IMR-90 (cell line): ENCODE measurements at regions not wholly inside any gene's neighbourhood (a gene's known extent, or its start where the extent isn't known, plus 50 kb on each side); places are given as distances from the start of the nearest gene placed in this dataset.

Experiments used
- ATAC-seq: fragments of 200-7000 bp; cut with Tn5 transposase; 2 replicates; pipeline ENCODE4 v1.9.1; 2020; ENCODE audit warnings: low read depth, mild to moderate bottlenecking, moderate library complexity
- BruUV-seq: library from RNA; stranded (reverse); fragments of 400-500 nt; replicated peaks from 2 replicates; lab custom pipeline; 2021; lab: Mats Ljungman, UMichigan
- CTCF ChIA-PET: fragments of 300-600 bp; formaldehyde crosslinking; extraction: SDS; loops from one replicate; lab custom pipeline; 2021; ENCODE audit warnings: antibody characterized with exemption; lab: Yijun Ruan, JAX
- POLR2A ChIA-PET: fragments of 300-600 bp; sonication (Branson Sonifier 250); formaldehyde crosslinking; loops from one replicate; lab custom pipeline; 2022; ENCODE audit warnings: antibody characterized with exemption; ENCODE audit not compliant: unreplicated experiment; lab: Charles Lee
- DNase-seq: peaks from one replicate; pipeline ENCODE4 v3.0.0; 2013
- H2AFZ ChIP-seq: replicated peaks from 2 replicates; pipeline ENCODE3; 2013; ENCODE audit warnings: low read length, mild to moderate bottlenecking; ENCODE audit not compliant: poor library complexity
- H2AK5ac ChIP-seq: 2 replicates; pipeline ENCODE4 v1.6.1; 2013; ENCODE audit warnings: low read depth, low read length, inconsistent platforms
- H2AK9ac ChIP-seq: replicated peaks from 2 replicates; pipeline ENCODE3; 2013; ENCODE audit warnings: mild to moderate bottlenecking, low read depth, low read length, moderate library complexity; ENCODE audit not compliant: poor library complexity
- H2BK120ac ChIP-seq: 2 replicates; pipeline ENCODE4 v1.6.1; 2013; ENCODE audit warnings: low read depth, low read length, inconsistent platforms
- H2BK15ac ChIP-seq: 3 replicates; pipeline ENCODE4 v1.6.1; 2013; ENCODE audit warnings: low read depth, low read length, inconsistent platforms
- H2BK20ac ChIP-seq: 2 replicates; pipeline ENCODE4 v1.6.1; 2013; ENCODE audit warnings: low read depth, mild to moderate bottlenecking, inconsistent platforms, low read length, moderate library complexity
- H2BK5ac ChIP-seq: 2 replicates; pipeline ENCODE4 v1.6.1; 2013; ENCODE audit warnings: mild to moderate bottlenecking, low read depth, low read length, inconsistent platforms; ENCODE audit not compliant: poor library complexity, severe bottlenecking
- H3K14ac ChIP-seq: replicated peaks from 2 replicates; pipeline ENCODE4 v1.6.1; 2013; ENCODE audit warnings: low read depth, low read length, inconsistent platforms
- H3K18ac ChIP-seq: 2 replicates; pipeline ENCODE4 v1.6.1; 2013; ENCODE audit warnings: low read depth, low read length, control low read depth
- H3K23ac ChIP-seq: 2 replicates; pipeline ENCODE4 v1.6.1; 2013; ENCODE audit warnings: low read depth, low read length, inconsistent platforms
- H3K27ac ChIP-seq: 2 replicates; pipeline ENCODE4 v1.5.1; 2013; ENCODE audit warnings: mild to moderate bottlenecking, control low read depth, low read length; ENCODE audit not compliant: insufficient read depth
- H3K27me3 ChIP-seq: 2 replicates; pipeline ENCODE4 v1.6.1; 2013; ENCODE audit warnings: low read length; ENCODE audit not compliant: control insufficient read depth, insufficient read depth
- H3K36me3 ChIP-seq: 2 replicates; pipeline ENCODE4 v1.6.1; 2013; ENCODE audit warnings: low read length, mixed read lengths; ENCODE audit not compliant: control insufficient read depth, insufficient read depth
- H3K4ac ChIP-seq: 2 replicates; pipeline ENCODE4 v1.6.1; 2013; ENCODE audit warnings: low read depth, low read length, inconsistent platforms
- H3K4me1 ChIP-seq: 2 replicates; pipeline ENCODE4 v1.6.1; 2013; ENCODE audit warnings: low read length, mixed read lengths; ENCODE audit not compliant: control insufficient read depth, insufficient read depth
- H3K4me2 ChIP-seq: 2 replicates; pipeline ENCODE4 v1.6.1; 2013; ENCODE audit warnings: low read depth, mild to moderate bottlenecking, control low read depth, low read length, moderate library complexity
- H3K4me3 ChIP-seq: 2 replicates; pipeline ENCODE4 v1.5.1; 2013; ENCODE audit warnings: low read depth, mild to moderate bottlenecking, control low read depth, low read length, moderate library complexity; ENCODE audit not compliant: insufficient read depth
- H3K56ac ChIP-seq: 2 replicates; pipeline ENCODE4 v1.6.1; 2013; ENCODE audit warnings: low read length, inconsistent platforms; ENCODE audit not compliant: insufficient read depth; ENCODE audit errors: extremely low read depth
- H3K79me1 ChIP-seq, 2 experiments: 2 replicates each; pipeline ENCODE4 v1.6.1; 2013; ENCODE audit warnings: low read length in 2 of 2, inconsistent platforms in 1 of 2, low read depth in 1 of 2
- H3K9ac ChIP-seq: 2 replicates; pipeline ENCODE4 v1.6.1; 2013; ENCODE audit warnings: low read depth, low read length, control low read depth
- H3K9me1 ChIP-seq: 2 replicates; pipeline ENCODE4 v1.6.1; 2013; ENCODE audit warnings: low read length, inconsistent platforms; ENCODE audit not compliant: insufficient read depth
- H3K9me3 ChIP-seq: 2 replicates; pipeline ENCODE4 v1.6.1; 2013; ENCODE audit warnings: low read length; ENCODE audit not compliant: control insufficient read depth, insufficient read depth
- H4K20me1 ChIP-seq: 2 replicates; pipeline ENCODE4 v1.6.1; 2013; ENCODE audit warnings: low read length, inconsistent platforms; ENCODE audit not compliant: insufficient read depth
- H4K5ac ChIP-seq: 2 replicates; pipeline ENCODE4 v1.6.1; 2013; ENCODE audit warnings: mild to moderate bottlenecking, low read depth, low read length, control low read depth
- H4K8ac ChIP-seq, 2 experiments: 2 replicates each; pipeline ENCODE4 v1.6.1; 2013; ENCODE audit warnings: low read depth in 2 of 2, low read length in 2 of 2, control low read depth in 1 of 2, inconsistent platforms in 1 of 2
- H4K91ac ChIP-seq: 2 replicates; pipeline ENCODE4 v1.6.1; 2013; ENCODE audit warnings: low read depth, low read length, inconsistent platforms; ENCODE audit not compliant: insufficient read depth
- BHLHE40 ChIP-seq: fragments of 150-350 bp; IDR thresholded peaks from 2 replicates; pipeline ENCODE4 v1.6.1; 2016; ENCODE audit warnings: mild to moderate bottlenecking, low read depth, low read length
- CEBPB ChIP-seq: IDR thresholded peaks from 2 replicates; pipeline ENCODE4 v1.6.1; 2012; ENCODE audit warnings: low read depth, low read length, improper control_type of control experiment
- CHD1 ChIP-seq: IDR thresholded peaks from 2 replicates; pipeline ENCODE4 v1.6.1; 2012; ENCODE audit warnings: low read depth, low read length, improper control_type of control experiment
- FOS ChIP-seq: fragments of 150-350 bp; IDR thresholded peaks from 2 replicates; pipeline ENCODE4 v1.6.1; 2016; ENCODE audit warnings: low read depth, low read length
- MAZ ChIP-seq: IDR thresholded peaks from 2 replicates; pipeline ENCODE4 v1.6.1; 2012; ENCODE audit warnings: low read depth, mild to moderate bottlenecking, low read length, improper control_type of control experiment, moderate library complexity, borderline replicate concordance
- MXI1 ChIP-seq: IDR thresholded peaks from 2 replicates; pipeline ENCODE4 v1.6.1; 2012; ENCODE audit warnings: low read depth, mild to moderate bottlenecking, low read length, moderate library complexity, borderline replicate concordance
- POLR2A ChIP-seq: IDR thresholded peaks from 2 replicates; pipeline ENCODE4 v1.6.1; 2012; ENCODE audit warnings: mild to moderate bottlenecking, low read depth, low read length
- RAD21 ChIP-seq: IDR thresholded peaks from 2 replicates; pipeline ENCODE4 v1.6.1; 2012; ENCODE audit warnings: low read length, improper control_type of control experiment
- SMC3 ChIP-seq: fragments of 150-350 bp; IDR thresholded peaks from 2 replicates; pipeline ENCODE4 v1.6.1; 2016; ENCODE audit warnings: low read depth, mild to moderate bottlenecking, antibody characterized with exemption, low read length, moderate library complexity
- WGBS, 2 experiments: methylation state at CpG; one replicate each; pipeline versions ENCODE4 v1.1.5 to v1.1.7; 2013; ENCODE audit warnings: missing lambda C conversion rate in 2 of 2; ENCODE audit not compliant: insufficient read length in 1 of 2; ENCODE audit errors: extremely low coverage in 2 of 2; 5-methylcytosine and 5-hydroxymethylcytosine counted together
- dilution Hi-C: fragments of 300-500 bp; cut with HindIII; formaldehyde crosslinking; loops from one replicate; pipeline ENCODE4 v1.14.3; 2018; ENCODE audit warnings: low sequenced_read_pairs; ENCODE audit not compliant: unreplicated experiment
- in situ Hi-C: fragments of 300-500 bp; cut with MboI; formaldehyde crosslinking; loops from 3 replicates; pipeline ENCODE4 v1.14.3; 2019; ENCODE audit warnings: low sequenced_read_pairs, inconsistent platforms, mixed read lengths
- intact Hi-C: fragments of 100-400 bp; cut with micrococcal nuclease; formaldehyde crosslinking; loops from 2 replicates; pipeline ENCODE4 v1.10.0; 2022

DNA sequence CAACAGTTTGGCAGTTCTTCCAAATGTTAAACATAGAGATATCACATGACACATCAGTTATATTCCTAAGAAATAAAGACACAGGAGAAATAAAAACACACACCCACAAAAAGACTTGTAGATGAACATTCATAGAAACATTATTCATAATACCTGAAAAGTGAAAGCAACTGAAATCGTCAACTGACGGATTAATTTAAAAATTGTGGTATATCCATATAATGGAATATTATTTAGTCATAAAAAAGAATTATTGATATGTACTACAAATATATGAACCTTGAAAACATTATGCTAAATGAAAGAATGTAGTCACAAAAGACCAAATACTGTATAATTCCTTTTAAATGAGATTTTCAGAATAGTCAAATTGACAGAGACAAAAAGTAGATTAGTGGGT is 330.2 kb upstream of the CD180 start:
- ChIA-PET POLR2A (no interaction called here), CTCF (no interaction called here)
- H3K4me3 ChIP-seq, result no peak overlapping the region
- H3K4me1 ChIP-seq, result no peaks in the 10 kb centered on the region
- H2AK9ac ChIP-seq, result no peak overlapping the region
- H2BK5ac ChIP-seq, result no peak overlapping the region
- H4K91ac ChIP-seq, result no peak overlapping the region
- no peaks in the 10 kb centered on the region for H3K36me3 ChIP-seq
- no TSS peak for BruUV-seq
- in situ Hi-C loops (no loop called here), intact Hi-C loops (no loop called here), dilution Hi-C loops (no loop called here)
- H2AFZ ChIP-seq, result no peak overlapping the region
- H4K5ac ChIP-seq, result no peak overlapping the region
- H4K8ac ChIP-seq, result no peak overlapping the region
- no peaks in the 10 kb centered on the region for H3K9me3 ChIP-seq
- no peaks in the 10 kb centered on the region for H4K20me1 ChIP-seq
- no peak overlapping the region for H3K18ac ChIP-seq
- H3K9me1 ChIP-seq, result no peaks in the 10 kb centered on the region
- WGBS, 2 experiments, result no CpG with 5 or more reads among the region's 2 CpGs
- H3K27me3 ChIP-seq, result no peaks in the 10 kb centered on the region
- no peak overlapping the region for H3K14ac ChIP-seq
- DNase-seq (no peak), ATAC-seq (no peak)
- H2AK5ac ChIP-seq, result no peak overlapping the region
- H3K23ac ChIP-seq, result no peak overlapping the region
- H2BK15ac ChIP-seq, result no peak overlapping the region
- H2BK120ac ChIP-seq, result no peak overlapping the region
- H2BK20ac ChIP-seq, result no peak overlapping the region
- no peak overlapping the region for H3K56ac ChIP-seq
- no peak overlapping the region for H3K4me2 ChIP-seq
- no peak overlapping the region for H3K27ac ChIP-seq
- H3K9ac ChIP-seq, result no peak overlapping the region
- H3K4ac ChIP-seq, result no peak overlapping the region
- no peaks in the 10 kb centered on the region for H3K79me1 ChIP-seq
- TF ChIP-seq BHLHE40, result no peak
- no peak for TF ChIP-seq CEBPB
- TF ChIP-seq SMC3, result no peak
- TF ChIP-seq MXI1, result no peak
- TF ChIP-seq CHD1, result no peak
- TF ChIP-seq POLR2A, result no peak
- TF ChIP-seq FOS, result no peak
- TF ChIP-seq MAZ, result no peak
- no peak for TF ChIP-seq RAD21
